Midbrain (tissue), 1 donor: ENCODE measurements at regions not wholly inside any gene's neighbourhood (a gene's known extent, or its start where the extent isn't known, plus 50 kb on each side); places are given as distances from the start of the nearest gene placed in this dataset.

Experiments
- DNase-seq: peaks from one replicate; lab custom pipeline; 2025; lab: John Stamatoyannopoulos, UW

DNA sequence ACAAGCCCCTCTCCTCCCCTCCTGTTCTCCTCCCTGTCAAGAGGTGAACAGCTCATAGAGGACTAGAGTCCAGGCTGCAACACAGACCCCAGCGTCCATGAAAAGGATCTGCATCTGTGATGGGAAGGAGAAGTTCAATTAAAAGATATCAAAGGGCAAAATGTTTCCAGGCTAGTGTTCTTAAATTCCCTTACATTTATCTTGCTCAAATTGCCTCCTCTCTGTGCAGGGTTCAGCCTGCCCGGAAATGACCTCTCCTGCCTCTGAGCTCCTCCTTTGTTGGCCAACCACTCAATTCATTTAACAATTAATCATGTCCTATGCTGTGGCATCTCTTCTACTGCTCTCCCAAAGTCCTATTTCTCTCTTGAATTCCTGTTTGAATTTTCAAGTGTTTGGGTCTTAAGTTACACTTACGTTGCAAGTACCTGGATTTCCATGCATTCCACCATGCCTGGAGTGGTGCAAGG, 105.3 kb downstream of the TSN start:
- DNase-seq = no peak

GRCh38 chr2:121862286-121862685, 106.8 kb downstream of the TSN start:
- DNase-seq = no peak

GRCh38 chr2:121865914-121866313, 110.5 kb downstream of the TSN start:
- no peak for DNase-seq

DNA sequence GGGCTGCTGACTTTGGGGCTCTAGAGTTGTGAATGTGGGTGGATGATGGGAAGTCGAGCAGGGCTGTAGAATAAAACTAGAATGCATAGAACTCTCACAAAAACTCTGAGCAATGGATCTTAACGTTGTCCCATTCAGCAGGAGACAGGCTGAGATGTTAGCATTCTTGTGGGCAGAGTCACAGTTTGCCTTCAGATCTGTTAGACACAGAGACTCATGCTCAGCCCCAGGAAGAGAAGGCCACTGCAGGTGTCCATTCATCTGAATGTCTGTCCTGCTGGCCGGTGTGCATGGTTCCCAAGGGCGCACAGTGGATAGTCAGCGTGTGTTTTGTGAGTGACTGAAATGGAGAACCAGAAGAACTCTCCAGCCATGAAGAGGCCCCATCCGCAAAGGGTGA, 111.3 kb downstream of the TSN start:
- no peak for DNase-seq

DNA sequence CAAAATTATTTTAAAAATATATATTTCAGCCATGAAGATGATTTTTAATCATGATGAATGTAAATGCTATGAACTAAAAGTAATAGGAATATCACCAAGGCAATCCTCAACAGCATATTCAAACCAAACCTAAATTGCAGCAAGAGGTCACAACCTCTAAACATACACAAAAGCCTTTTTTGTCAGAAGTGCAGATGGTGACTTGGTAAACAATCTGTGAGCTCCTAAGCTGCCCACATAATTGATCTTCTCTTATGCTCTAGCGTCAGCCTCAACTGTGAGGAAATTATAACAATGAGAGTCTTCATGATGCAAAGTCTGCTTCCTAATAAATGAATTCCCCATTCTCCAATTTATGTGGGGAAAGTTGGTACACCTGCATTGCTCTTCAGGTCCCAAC, 113.2 kb downstream of the TSN start:
- no peak for DNase-seq

GRCh38 chr2:121869363-121869762, 113.9 kb downstream of the TSN start:
- no peak for DNase-seq

DNA sequence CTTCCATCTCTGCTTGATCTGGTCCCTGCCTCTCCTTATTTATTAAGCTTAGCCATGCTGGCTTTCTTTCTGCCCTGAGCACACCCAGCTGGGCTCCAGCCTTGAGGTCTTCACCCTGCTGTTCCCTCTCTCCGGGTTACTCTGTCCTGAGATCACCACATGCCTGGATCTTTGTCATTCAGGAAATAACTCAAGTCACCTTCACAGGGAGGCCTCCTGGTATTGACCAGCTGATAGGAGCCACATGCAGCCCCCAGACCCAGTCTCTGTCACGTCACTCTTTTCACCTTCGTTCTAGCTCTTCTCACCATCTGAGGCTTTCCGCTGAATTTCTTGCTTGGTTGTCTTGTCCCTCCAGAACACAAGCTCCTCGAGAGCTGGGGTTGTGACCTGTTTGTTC, 114.4 kb downstream of the TSN start:
- no peak for DNase-seq

GRCh38 chr2:121872651-121873050, 117.2 kb downstream of the TSN start:
- DNase-seq = no peak

- no peak for DNase-seq
Observed at GRCh38 chr2:121873864-121874263, 118.4 kb downstream of the TSN start.

GRCh38 chr2:121875585-121876185, 120.2 kb downstream of the TSN start:
- no peak for DNase-seq

- DNase-seq = no peak
Observed at GRCh38 chr2:121877366-121877765, 121.9 kb downstream of the TSN start.

DNA sequence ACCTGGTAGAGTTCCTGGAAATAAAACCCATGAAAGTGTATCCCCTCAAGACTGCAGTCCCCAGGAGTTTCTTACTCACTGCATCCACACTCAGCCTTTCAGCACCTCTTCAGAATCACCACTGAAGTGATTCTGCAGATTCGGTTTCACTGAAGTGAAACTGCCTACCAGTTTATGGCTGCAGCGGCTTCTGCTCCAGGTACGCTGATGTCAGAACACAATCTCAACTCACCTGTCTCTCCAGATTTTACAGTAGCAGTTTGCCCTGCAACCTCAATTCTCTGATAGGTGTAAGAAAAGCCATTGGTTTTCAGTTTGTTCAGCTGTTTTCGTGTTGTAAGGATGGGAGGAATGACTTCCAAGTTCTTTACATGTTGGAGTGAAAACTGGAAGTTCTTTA, 124.8 kb downstream of the TSN start:
- no peak for DNase-seq

DNA sequence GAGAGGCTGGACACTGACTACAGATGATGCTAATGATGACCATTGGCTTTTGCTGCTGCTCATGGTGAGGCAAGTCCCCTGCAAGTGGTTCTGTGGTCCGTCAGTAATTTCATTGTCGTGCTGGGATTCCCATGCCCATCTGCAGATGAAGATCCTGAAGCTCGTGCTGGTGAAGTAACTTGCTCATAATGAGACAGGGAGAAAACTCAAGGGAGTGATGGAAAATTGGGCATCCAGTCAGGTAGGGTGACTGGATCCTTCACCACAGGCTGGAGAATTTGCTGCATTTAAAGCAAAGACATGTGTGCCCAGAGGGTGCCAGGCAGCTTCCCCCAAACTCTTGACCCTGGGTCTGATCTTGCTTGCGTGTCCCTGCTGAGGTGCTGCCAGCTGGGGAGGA, 125.6 kb downstream of the TSN start:
- no peak for DNase-seq

DNA sequence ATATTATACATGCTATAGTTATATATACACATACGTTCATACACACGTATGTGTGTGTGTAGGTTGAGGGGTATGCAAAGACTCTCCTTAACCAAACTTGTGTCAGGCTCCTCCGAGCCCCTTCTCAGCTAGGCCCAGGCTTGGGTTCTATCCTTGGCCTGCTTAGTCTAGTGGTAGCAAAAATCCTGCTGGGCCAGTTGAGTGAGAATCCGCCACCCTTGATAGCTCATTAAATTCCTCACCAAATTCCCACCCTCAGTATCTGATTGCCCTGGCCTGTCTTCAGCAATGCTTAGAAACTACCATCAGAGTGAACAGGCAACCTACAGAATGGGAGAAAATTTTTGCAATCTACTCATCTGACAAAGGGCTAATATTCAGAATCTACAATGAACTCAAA, 126.5 kb downstream of the TSN start:
- DNase-seq = no peak

GRCh38 chr2:121884078-121884477, 128.6 kb downstream of the TSN start:
- no peak for DNase-seq

DNA sequence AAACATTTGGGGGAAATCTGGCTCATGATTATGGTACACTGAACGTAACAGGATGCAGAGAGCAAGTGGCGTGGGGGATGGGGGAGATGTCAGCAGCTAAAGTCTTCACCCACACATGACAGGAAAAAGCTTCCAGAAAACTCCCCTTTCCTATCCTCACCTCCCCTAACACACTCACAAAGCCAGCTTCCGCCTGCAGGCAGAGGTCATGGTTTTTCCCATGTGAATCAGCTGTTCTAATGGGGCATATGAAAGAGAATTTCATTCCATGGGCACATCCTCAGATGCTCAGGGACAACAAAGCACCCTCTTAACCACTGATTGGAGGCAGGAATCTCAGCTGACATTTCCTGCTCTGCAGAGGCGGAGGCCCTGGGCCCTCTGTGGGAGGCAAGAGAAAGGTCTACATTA, 129.1 kb downstream of the TSN start:
- no peak for DNase-seq

DNA sequence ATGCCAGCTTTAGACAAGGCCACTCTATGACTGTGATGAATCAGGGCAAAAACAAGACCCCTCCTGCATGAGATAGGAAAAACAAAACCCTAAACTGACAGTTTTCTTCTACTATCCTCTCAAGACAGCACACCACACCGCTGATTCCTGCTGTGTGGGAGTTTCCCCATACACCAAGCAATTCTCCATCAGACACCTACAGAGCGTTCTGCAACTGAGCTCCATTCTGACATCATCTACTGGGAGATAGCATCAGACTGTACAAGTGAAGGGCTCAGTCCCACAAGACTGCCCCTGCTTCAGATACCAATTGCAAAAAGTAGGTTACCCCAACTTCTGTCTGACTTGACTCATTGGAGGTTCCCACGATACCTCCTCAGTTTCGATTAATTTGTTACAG, 130.6 kb downstream of the TSN start:
- no peak for DNase-seq

- DNase-seq = no peak
Observed at GRCh38 chr2:121887513-121888188, 132.2 kb downstream of the TSN start.

GRCh38 chr2:121888189-121888557, 132.7 kb downstream of the TSN start:
- no peak for DNase-seq

DNA sequence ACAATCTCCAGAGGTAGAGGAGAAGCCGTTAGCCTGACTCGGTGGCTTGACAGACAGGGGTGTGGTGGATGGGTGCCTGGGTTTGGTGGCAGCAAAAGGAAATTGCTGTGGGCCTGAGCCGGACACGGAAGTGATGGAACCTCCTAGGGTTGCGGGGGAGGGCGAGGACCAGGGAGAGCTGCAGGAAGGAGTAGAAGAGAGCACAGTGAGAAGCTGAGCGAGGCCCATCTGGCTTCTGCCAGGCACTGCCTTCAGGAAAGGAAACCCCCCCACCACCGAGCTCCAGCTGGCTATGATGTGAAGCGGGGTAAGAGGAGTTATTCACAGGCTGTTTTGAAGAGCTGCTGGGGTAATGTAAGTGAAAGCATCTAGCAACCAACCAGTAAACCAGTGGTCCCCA, 134.6 kb downstream of the TSN start:
- DNase-seq = no peak

- DNase-seq = no peak
Observed at GRCh38 chr2:121895723-121896571, 140.5 kb downstream of the TSN start.

- DNase-seq = no peak
Observed at GRCh38 chr2:121897335-121897970, 142.0 kb downstream of the TSN start.

GRCh38 chr2:121898483-121898882, 143.0 kb downstream of the TSN start:
- no peak for DNase-seq
